Body of pancreas (tissue), 4 donors: ENCODE measurements at regions not wholly inside any gene's neighbourhood (a gene's known extent, or its start where the extent isn't known, plus 50 kb on each side); places are given as distances from the start of the nearest gene placed in this dataset.

Source experiments
- POLR2A ChIP-seq, 3 donors: fragments of 450-650 bp; IDR thresholded peaks; one replicate each; pipeline ENCODE4 v1.6.1; 2016; ENCODE audit warnings: antibody characterized with exemption in 3 of 3, mild to moderate bottlenecking in 2 of 3
- TF ChIP-seq, protein P1 (sequence below), 7 experiments: fragments of 450-650 bp in 4 of 7; fragments of 200-600 bp in 3 of 7; sonication (generic) in 3 of 7; IDR thresholded peaks; one replicate each; pipeline ENCODE4 v1.5.1; 2016 to 2019; ENCODE audit warnings: antibody characterized with exemption in 7 of 7

DNA sequence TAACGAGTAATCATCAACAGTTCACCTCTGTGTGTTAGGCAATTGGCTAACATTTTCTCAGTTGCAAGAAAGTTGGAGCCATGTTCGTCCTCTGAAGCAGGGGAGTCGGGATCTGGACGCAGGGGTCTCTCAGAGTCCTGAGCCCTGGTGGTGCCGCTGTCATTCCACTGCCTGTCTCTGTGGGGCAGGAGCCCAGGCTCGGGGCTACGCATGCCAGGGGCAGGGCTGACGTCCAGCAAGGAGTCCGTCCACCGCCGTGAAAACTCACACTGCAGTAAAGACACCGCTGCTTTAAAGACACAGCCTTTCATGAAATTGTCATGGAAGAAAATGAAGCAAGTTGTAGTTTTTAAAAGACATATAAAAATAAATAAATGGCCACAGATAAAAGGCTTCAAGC lies 571.1 kb upstream of the SOX11 start:
- TF ChIP-seq POLR2A (IDR thresholded peaks at IDR 0.05) = no peak
- TF ChIP-seq, protein P1, sequence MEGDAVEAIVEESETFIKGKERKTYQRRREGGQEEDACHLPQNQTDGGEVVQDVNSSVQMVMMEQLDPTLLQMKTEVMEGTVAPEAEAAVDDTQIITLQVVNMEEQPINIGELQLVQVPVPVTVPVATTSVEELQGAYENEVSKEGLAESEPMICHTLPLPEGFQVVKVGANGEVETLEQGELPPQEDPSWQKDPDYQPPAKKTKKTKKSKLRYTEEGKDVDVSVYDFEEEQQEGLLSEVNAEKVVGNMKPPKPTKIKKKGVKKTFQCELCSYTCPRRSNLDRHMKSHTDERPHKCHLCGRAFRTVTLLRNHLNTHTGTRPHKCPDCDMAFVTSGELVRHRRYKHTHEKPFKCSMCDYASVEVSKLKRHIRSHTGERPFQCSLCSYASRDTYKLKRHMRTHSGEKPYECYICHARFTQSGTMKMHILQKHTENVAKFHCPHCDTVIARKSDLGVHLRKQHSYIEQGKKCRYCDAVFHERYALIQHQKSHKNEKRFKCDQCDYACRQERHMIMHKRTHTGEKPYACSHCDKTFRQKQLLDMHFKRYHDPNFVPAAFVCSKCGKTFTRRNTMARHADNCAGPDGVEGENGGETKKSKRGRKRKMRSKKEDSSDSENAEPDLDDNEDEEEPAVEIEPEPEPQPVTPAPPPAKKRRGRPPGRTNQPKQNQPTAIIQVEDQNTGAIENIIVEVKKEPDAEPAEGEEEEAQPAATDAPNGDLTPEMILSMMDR (IDR thresholded peaks at IDR 0.05) = no peak
